ENCODE measurements at regions not wholly inside any gene's neighbourhood (a gene's known extent, or its start where the extent isn't known, plus 50 kb on each side); places are given as distances from the start of the nearest gene placed in this dataset.

GRCh38 chr7:84720456-84721097 lies 466.3 kb downstream of the SEMA3D start:
- TF ChIP-seq, protein P1, sequence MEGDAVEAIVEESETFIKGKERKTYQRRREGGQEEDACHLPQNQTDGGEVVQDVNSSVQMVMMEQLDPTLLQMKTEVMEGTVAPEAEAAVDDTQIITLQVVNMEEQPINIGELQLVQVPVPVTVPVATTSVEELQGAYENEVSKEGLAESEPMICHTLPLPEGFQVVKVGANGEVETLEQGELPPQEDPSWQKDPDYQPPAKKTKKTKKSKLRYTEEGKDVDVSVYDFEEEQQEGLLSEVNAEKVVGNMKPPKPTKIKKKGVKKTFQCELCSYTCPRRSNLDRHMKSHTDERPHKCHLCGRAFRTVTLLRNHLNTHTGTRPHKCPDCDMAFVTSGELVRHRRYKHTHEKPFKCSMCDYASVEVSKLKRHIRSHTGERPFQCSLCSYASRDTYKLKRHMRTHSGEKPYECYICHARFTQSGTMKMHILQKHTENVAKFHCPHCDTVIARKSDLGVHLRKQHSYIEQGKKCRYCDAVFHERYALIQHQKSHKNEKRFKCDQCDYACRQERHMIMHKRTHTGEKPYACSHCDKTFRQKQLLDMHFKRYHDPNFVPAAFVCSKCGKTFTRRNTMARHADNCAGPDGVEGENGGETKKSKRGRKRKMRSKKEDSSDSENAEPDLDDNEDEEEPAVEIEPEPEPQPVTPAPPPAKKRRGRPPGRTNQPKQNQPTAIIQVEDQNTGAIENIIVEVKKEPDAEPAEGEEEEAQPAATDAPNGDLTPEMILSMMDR (IDR thresholded peaks at IDR 0.05; ENCODE audit: low read length), result no peak
- no peak for TF ChIP-seq EZH2 (optimal IDR thresholded peaks at IDR 0.05; ENCODE audit: low read depth, low read length)

Measured in MM.1S (cell line).